ENCODE measurements at regions not wholly inside any gene's neighbourhood (a gene's known extent, or its start where the extent isn't known, plus 50 kb on each side); places are given as distances from the start of the nearest gene placed in this dataset.

DNA sequence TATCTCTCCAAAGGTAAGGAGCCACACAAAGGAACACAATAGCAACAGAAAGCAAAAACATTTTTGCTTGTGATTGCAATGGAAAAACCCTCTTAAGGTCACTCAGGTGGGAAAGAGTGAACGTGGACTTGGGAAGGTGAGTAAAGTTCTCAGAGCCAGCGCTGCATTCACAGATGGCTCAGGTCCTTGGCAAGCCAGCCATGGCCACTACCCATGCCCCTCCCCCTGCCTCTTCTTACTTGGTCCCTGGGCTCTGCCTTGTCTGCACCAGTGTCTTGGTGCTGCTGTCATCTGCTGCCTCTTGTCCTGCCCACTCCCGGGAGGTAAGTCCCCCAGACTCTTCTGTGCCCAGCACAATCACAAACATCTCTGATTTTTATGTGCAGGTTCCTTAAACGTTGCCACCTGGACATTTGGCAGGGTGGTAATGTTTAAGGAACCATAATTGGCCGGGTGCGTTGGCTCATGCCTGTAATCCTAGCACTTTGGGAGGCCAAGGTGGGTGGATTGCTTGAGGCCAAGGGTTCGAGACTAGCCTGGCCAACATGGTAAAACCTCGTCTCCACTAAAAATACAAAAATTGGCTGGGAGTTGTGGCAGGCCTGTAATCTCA, 74.6 kb downstream of the FEM1C start:
- Histone ChIP-seq H3K9ac (ENCODE audit: insufficient read length) (no peak overlapping the region), H3K36me3 (ENCODE audit: insufficient read depth, low read length) (no peaks in the 10 kb centered on the region), H3K4me3 (no peak overlapping the region), H3K27ac (no peak overlapping the region), H3K9me3 (ENCODE audit: low read depth, low read length) (no peaks in the 10 kb centered on the region)
- DNase-seq (ENCODE audit: low read depth, low spot score), result no peak
- TF ChIP-seq EZH2 (IDR thresholded peaks at IDR 0.05), result no peak
- no peak for TF ChIP-seq FOXP2 (optimal IDR thresholded peaks at IDR 0.05; ENCODE audit: control extremely low read depth, extremely low read length, insufficient read depth)
- TF ChIP-seq POLR2AphosphoS5 (IDR thresholded peaks at IDR 0.05; ENCODE audit: borderline replicate concordance, low read depth, low read length), result no peak

DNA sequence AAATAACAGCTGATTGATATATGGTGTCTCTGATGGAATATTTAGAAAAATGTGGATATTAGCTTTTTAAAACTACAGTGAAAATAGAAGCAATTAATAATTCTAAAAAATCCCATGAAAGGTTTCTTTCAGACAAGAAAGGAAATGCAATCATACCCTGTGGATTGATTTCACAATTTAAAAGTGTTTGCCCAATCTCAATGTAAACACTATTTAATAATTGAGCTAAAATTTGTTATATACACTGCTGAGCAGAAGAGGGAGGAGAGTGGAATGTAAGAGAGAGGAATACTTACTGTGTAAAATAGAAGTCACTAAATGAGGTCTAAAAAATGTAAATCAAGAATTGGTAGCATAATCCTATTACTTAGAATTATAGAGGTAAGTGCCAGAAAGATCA, 76.9 kb downstream of the FEM1C start:
- Histone ChIP-seq H3K9me3 (ENCODE audit: low read depth, low read length) (no peaks in the 10 kb centered on the region), H3K9ac (ENCODE audit: insufficient read length) (no peak overlapping the region), H3K27ac (no peak overlapping the region), H3K4me3 (no peak overlapping the region), H3K36me3 (ENCODE audit: insufficient read depth, low read length) (no peaks in the 10 kb centered on the region)
- TF ChIP-seq FOXP2 (optimal IDR thresholded peaks at IDR 0.05; ENCODE audit: control extremely low read depth, extremely low read length, insufficient read depth) (no peak), EZH2 (IDR thresholded peaks at IDR 0.05) (no peak), POLR2AphosphoS5 (IDR thresholded peaks at IDR 0.05; ENCODE audit: borderline replicate concordance, low read depth, low read length) (no peak)
- no peak for DNase-seq (ENCODE audit: low read depth, low spot score)

DNA sequence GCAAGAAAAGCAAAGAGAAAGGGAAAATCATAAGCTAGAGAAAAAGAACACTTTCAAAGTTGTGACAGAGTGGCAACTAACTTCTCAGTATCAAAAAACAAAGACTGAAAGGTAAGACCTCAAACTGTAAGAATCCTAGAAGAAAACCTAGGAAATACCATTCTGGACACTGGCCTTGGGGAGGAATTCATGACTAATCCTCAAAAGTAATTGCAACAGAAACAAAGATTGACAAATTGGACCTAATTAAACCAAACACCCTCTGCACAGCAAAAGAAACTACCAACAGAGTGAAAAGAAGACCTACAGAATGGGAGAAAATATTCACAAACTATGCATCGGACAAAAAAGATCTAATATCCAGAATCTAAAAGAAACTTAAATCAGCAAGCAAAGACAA, 79.1 kb downstream of the FEM1C start:
- H3K9ac ChIP-seq (ENCODE audit: insufficient read length), result no peak overlapping the region
- no peak overlapping the region for H3K27ac ChIP-seq
- TF ChIP-seq EZH2 (IDR thresholded peaks at IDR 0.05), result no peak
- TF ChIP-seq FOXP2 (optimal IDR thresholded peaks at IDR 0.05; ENCODE audit: control extremely low read depth, extremely low read length, insufficient read depth), result no peak
- no peak for TF ChIP-seq POLR2AphosphoS5 (IDR thresholded peaks at IDR 0.05; ENCODE audit: borderline replicate concordance, low read depth, low read length)
- no peaks in the 10 kb centered on the region for H3K36me3 ChIP-seq (ENCODE audit: insufficient read depth, low read length)
- no peak overlapping the region for H3K4me3 ChIP-seq
- H3K9me3 ChIP-seq (ENCODE audit: low read depth, low read length), result no peaks in the 10 kb centered on the region
- DNase-seq (ENCODE audit: low read depth, low spot score), result no peak

DNA sequence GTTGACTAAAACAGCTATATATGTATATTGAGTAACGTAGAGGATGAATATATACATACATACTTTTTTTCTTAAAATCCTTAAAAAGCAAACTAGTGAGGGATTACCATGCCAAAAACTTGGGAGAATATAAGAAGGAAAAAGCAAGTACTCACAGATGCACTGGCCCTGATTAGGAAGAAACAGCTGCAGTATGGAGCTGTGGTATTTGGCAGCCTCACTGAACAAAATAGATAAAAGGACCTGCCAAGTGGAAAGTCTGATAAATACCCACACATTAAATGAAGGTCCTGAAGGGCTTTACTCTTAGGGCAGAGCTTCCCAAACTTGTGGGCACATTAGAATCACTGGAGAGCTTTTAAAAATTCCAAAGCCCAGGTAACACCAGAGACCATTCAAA, 80.6 kb downstream of the FEM1C start:
- H3K4me3 ChIP-seq, result no peak overlapping the region
- no peaks in the 10 kb centered on the region for H3K36me3 ChIP-seq (ENCODE audit: insufficient read depth, low read length)

DNA sequence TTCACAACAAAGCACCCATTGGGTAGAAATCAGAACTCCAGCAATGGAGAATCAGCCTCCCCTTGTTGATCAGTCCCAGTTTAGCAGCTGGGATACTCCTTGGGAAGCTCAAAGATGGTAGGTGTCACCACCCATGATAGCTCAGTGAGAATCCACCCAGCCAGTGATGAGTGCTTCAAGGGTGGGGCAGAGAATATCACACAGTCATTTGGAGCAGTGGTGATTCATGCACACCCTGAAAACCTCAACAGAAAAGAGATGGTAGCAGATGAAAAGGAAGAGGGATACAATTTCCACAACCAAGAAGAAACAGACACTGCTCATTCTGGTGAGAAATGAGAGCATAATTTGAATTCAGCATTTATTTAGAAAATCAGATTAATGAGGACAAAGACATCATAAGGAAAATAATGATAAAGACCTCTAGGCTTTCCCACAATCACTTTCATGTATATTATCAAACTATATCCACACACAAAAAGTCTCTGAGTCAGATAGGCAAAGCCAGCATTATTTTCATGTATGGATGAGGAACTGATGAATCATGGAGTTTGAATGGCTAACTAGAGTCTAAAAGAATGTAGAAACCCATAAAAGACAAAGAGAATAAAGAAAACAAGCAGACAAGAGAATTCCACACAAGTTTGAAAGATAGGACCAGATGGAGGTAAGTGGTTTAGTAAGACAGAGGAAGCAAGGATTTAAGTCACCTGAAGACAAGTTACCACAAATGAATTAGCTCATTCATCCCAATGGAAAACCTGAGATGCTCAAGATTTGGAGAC, 82.9 kb downstream of the FEM1C start:
- Histone ChIP-seq H3K36me3 (ENCODE audit: insufficient read depth, low read length) (no peaks in the 10 kb centered on the region), H3K9me3 (ENCODE audit: low read depth, low read length) (no peaks in the 10 kb centered on the region), H3K27ac (no peak overlapping the region), H3K4me3 (no peak overlapping the region), H3K9ac (ENCODE audit: insufficient read length) (no peak overlapping the region)
- no peak for DNase-seq (ENCODE audit: low read depth, low spot score)
- TF ChIP-seq FOXP2 (optimal IDR thresholded peaks at IDR 0.05; ENCODE audit: control extremely low read depth, extremely low read length, insufficient read depth), result no peak
- TF ChIP-seq POLR2AphosphoS5 (IDR thresholded peaks at IDR 0.05; ENCODE audit: borderline replicate concordance, low read depth, low read length), result no peak
- TF ChIP-seq EZH2 (IDR thresholded peaks at IDR 0.05), result no peak

More for the DNA sequence above, 80.6 kb downstream of the FEM1C start:
- Histone ChIP-seq H3K27ac (no peak overlapping the region), H3K9me3 (ENCODE audit: low read depth, low read length) (no peaks in the 10 kb centered on the region), H3K9ac (ENCODE audit: insufficient read length) (no peak overlapping the region)
- DNase-seq (ENCODE audit: low read depth, low spot score), result no peak
- TF ChIP-seq FOXP2 (optimal IDR thresholded peaks at IDR 0.05; ENCODE audit: control extremely low read depth, extremely low read length, insufficient read depth) (no peak), EZH2 (IDR thresholded peaks at IDR 0.05) (no peak), POLR2AphosphoS5 (IDR thresholded peaks at IDR 0.05; ENCODE audit: borderline replicate concordance, low read depth, low read length) (no peak)

DNA sequence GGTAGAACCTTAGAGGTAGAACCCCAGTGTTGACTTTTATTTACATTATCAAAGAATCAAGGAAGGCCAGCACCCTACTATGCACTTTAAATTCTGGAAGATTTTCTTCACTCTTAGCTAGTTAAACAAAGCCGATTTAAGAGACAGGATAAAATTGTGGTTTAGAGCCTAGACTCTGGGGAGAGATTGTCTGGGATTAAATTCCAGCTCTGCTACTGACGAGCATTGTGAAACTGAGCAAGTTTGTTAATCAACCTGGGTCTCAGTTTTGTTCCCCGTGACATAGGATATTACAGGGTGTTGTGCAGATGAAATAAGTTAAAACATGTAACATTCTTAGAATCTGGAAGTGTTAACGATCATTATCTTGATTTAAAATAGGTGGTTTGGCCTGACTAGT, 83.5 kb downstream of the FEM1C start:
- H3K4me3 ChIP-seq, result no peak overlapping the region
- no peaks in the 10 kb centered on the region for H3K9me3 ChIP-seq (ENCODE audit: low read depth, low read length)
- TF ChIP-seq FOXP2 (optimal IDR thresholded peaks at IDR 0.05; ENCODE audit: control extremely low read depth, extremely low read length, insufficient read depth) (no peak), POLR2AphosphoS5 (IDR thresholded peaks at IDR 0.05; ENCODE audit: borderline replicate concordance, low read depth, low read length) (no peak), EZH2 (IDR thresholded peaks at IDR 0.05) (no peak)
- no peak overlapping the region for H3K27ac ChIP-seq
- H3K9ac ChIP-seq (ENCODE audit: insufficient read length), result no peak overlapping the region
- no peaks in the 10 kb centered on the region for H3K36me3 ChIP-seq (ENCODE audit: insufficient read depth, low read length)
- no peak for DNase-seq (ENCODE audit: low read depth, low spot score)

DNA sequence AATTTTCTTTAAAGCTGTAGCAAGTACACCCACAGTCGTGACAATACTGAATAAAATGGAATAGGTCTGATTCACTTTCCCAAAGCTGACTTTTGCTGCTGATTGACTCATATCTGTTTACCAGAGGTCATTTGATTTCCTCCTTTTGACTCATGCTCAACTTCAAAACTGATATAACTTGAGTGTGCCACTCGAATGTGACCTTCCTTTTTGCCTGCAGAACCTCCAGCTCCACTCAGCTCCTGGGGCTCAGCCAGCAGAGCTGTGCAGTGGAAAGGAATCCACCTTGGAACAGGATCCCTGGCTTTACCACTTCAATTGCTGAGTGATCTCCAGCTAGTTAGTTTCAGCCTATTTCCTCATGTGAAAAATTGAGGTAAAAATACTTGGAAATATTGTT, 84.1 kb downstream of the FEM1C start:
- H3K9ac ChIP-seq (ENCODE audit: insufficient read length), result no peak overlapping the region
- H3K4me3 ChIP-seq, result no peak overlapping the region
- no peaks in the 10 kb centered on the region for H3K9me3 ChIP-seq (ENCODE audit: low read depth, low read length)
- DNase-seq (ENCODE audit: low read depth, low spot score), result no peak
- TF ChIP-seq FOXP2 (optimal IDR thresholded peaks at IDR 0.05; ENCODE audit: control extremely low read depth, extremely low read length, insufficient read depth), result no peak
- no peak for TF ChIP-seq EZH2 (IDR thresholded peaks at IDR 0.05)
- no peak for TF ChIP-seq POLR2AphosphoS5 (IDR thresholded peaks at IDR 0.05; ENCODE audit: borderline replicate concordance, low read depth, low read length)
- H3K36me3 ChIP-seq (ENCODE audit: insufficient read depth, low read length), result no peaks in the 10 kb centered on the region
- no peak overlapping the region for H3K27ac ChIP-seq

DNA sequence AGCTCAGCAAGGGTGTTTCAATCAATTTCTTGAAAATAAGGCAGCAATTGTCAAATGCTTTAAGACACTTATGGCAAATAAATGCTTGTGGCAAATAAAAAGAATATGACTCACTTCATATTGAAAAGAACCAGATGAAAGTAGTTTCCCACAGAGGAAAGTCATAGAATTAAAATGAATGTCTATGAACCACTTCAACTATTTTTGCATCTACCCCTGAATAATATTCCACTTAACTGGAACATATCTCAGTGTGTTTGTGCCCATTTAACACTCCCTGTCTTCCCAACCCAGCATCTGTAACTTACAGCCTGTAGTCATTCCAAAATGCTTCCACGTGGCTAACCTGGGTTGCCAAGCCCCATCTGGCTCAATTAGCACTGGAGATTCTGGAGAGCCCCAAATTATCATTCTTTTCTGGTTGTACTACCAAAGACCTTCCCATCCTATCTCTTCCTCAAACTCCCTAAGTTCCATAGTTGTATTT, 84.7 kb downstream of the FEM1C start:
- no peaks in the 10 kb centered on the region for H3K36me3 ChIP-seq (ENCODE audit: insufficient read depth, low read length)
- no peak overlapping the region for H3K27ac ChIP-seq
- DNase-seq (ENCODE audit: low read depth, low spot score), result no peak
- no peak for TF ChIP-seq EZH2 (IDR thresholded peaks at IDR 0.05)
- no peak for TF ChIP-seq FOXP2 (optimal IDR thresholded peaks at IDR 0.05; ENCODE audit: control extremely low read depth, extremely low read length, insufficient read depth)
- TF ChIP-seq POLR2AphosphoS5 (IDR thresholded peaks at IDR 0.05; ENCODE audit: borderline replicate concordance, low read depth, low read length), result no peak
- H3K9me3 ChIP-seq (ENCODE audit: low read depth, low read length), result no peaks in the 10 kb centered on the region
- no peak overlapping the region for H3K4me3 ChIP-seq
- H3K9ac ChIP-seq (ENCODE audit: insufficient read length), result no peak overlapping the region
